Esophagus squamous epithelium (tissue), 5 donors: ENCODE measurements at regions not wholly inside any gene's neighbourhood (a gene's known extent, or its start where the extent isn't known, plus 50 kb on each side); places are given as distances from the start of the nearest gene placed in this dataset.

Experiments used
- DNase-seq: peaks from one replicate; lab custom pipeline; 2025; lab: John Stamatoyannopoulos, UW
- H3K27ac ChIP-seq, 4 donors: fragments of 200-600 bp; sonication (generic); one replicate each; pipeline ENCODE4 v1.5.1; 2016 to 2019; ENCODE audit warnings: mild to moderate bottlenecking in 1 of 4
- H3K27me3 ChIP-seq, 4 donors: fragments of 200-600 bp; sonication (generic); 1 replicate in 3 of 4; 2 replicates in 1 of 4; pipeline versions ENCODE4 v1.5.1 to v1.6.0; 2017 to 2021; ENCODE audit warnings: antibody characterized with exemption in 1 of 4
- H3K36me3 ChIP-seq, 3 donors: fragments of 200-600 bp; sonication (generic); one replicate each; pipeline ENCODE4 v1.5.1; 2016 to 2019
- H3K4me1 ChIP-seq, 3 donors: fragments of 200-600 bp; sonication (generic); one replicate each; pipeline ENCODE4 v1.5.1; 2017 to 2019
- H3K4me3 ChIP-seq, 4 donors: fragments of 200-600 bp; sonication (generic); 1 replicate in 3 of 4; 2 replicates in 1 of 4; pipeline ENCODE4 v1.5.1; 2016 to 2019; ENCODE audit warnings: mild to moderate bottlenecking in 2 of 4, moderate library complexity in 1 of 4
- H3K9me3 ChIP-seq, 3 donors: fragments of 200-600 bp; sonication (generic); one replicate each; pipeline ENCODE4 v1.5.1; 2016 to 2019
- CTCF ChIP-seq, 6 experiments: fragments of 450-650 bp in 4 of 6; fragments of 200-600 bp in 2 of 6; sonication (generic) in 2 of 6; IDR thresholded peaks; one replicate each; pipeline ENCODE4 v1.5.1; 2016 to 2019; ENCODE audit warnings: antibody characterized with exemption in 6 of 6, mild to moderate bottlenecking in 4 of 6, moderate library complexity in 4 of 6
- POLR2A ChIP-seq, 4 donors: fragments of 450-650 bp; IDR thresholded peaks; one replicate each; pipeline ENCODE4 v1.6.1; 2017; ENCODE audit warnings: antibody characterized with exemption in 4 of 4, mild to moderate bottlenecking in 4 of 4, moderate library complexity in 3 of 4
- WGBS, 2 donors: methylation state at CpG; one replicate each; pipeline ENCODE4 v1.1.5; 2018; 5-methylcytosine and 5-hydroxymethylcytosine counted together
- intact Hi-C: fragments of 100-400 bp; cut with DNase I; formaldehyde crosslinking; loops from one replicate; pipeline ENCODE4 v1.15.0; 2022
- donor health status: DM: yes; HTN: yes; CAD: no.

GRCh38 chr2:126431136-126431535, 224.8 kb upstream of the GYPC start:
- no peaks in the 10 kb centered on the region for H3K4me1 ChIP-seq
- WGBS, 2 donors: 38 to 74% methylated on average over 2 to 4 of the region's 4 CpGs
- no peaks in the 10 kb centered on the region for H3K9me3 ChIP-seq
- DNase-seq: no peak
- no peak overlapping the region for H3K4me3 ChIP-seq
- H3K36me3 ChIP-seq: no peaks in the 10 kb centered on the region
- no peak overlapping the region for H3K27ac ChIP-seq
- H3K27me3 ChIP-seq: no peaks in the 10 kb centered on the region
- intact Hi-C loops: no loop called here
- TF ChIP-seq CTCF (IDR thresholded peaks at IDR 0.05): no peak
- no peak for TF ChIP-seq POLR2A (IDR thresholded peaks at IDR 0.05)

GRCh38 chr2:126436411-126436810, 219.5 kb upstream of the GYPC start:
- WGBS, 2 donors: 67 to 79% methylated on average over 1 of the region's 1 CpG
- H3K36me3 ChIP-seq: no peaks in the 10 kb centered on the region
- intact Hi-C loops: no loop called here
- no peaks in the 10 kb centered on the region for H3K4me1 ChIP-seq
- no peak overlapping the region for H3K4me3 ChIP-seq
- TF ChIP-seq POLR2A (IDR thresholded peaks at IDR 0.05): no peak
- TF ChIP-seq CTCF (IDR thresholded peaks at IDR 0.05): no peak
- H3K27ac ChIP-seq: no peak overlapping the region
- H3K27me3 ChIP-seq: no peaks in the 10 kb centered on the region
- H3K9me3 ChIP-seq: no peaks in the 10 kb centered on the region
- no peak for DNase-seq

GRCh38 chr2:126437016-126437415, 218.9 kb upstream of the GYPC start:
- no peaks in the 10 kb centered on the region for H3K4me1 ChIP-seq
- no peaks in the 10 kb centered on the region for H3K27me3 ChIP-seq
- H3K36me3 ChIP-seq: no peaks in the 10 kb centered on the region
- H3K4me3 ChIP-seq: no peak overlapping the region
- no peak overlapping the region for H3K27ac ChIP-seq
- WGBS, 2 donors: 67 to 78% methylated on average over 3 to 6 of the region's 6 CpGs
- intact Hi-C loops: no loop called here
- DNase-seq: no peak
- TF ChIP-seq CTCF (IDR thresholded peaks at IDR 0.05): no peak
- no peak for TF ChIP-seq POLR2A (IDR thresholded peaks at IDR 0.05)
- H3K9me3 ChIP-seq: no peaks in the 10 kb centered on the region

- Histone ChIP-seq H3K36me3 (no peaks in the 10 kb centered on the region), H3K4me1 (no peaks in the 10 kb centered on the region), H3K9me3 (no peaks in the 10 kb centered on the region), H3K4me3 (no peak overlapping the region), H3K27me3 (no peaks in the 10 kb centered on the region), H3K27ac (no peak overlapping the region)
- DNase-seq: no peak
- TF ChIP-seq POLR2A (IDR thresholded peaks at IDR 0.05) (no peak), CTCF (IDR thresholded peaks at IDR 0.05) (no peak)
- intact Hi-C loops: no loop called here
- 21 to 40% methylated on average over 1 of the region's 1 CpG for WGBS, 2 donors
Measured at GRCh38 chr2:126444512-126444911, 211.4 kb upstream of the GYPC start.

DNA sequence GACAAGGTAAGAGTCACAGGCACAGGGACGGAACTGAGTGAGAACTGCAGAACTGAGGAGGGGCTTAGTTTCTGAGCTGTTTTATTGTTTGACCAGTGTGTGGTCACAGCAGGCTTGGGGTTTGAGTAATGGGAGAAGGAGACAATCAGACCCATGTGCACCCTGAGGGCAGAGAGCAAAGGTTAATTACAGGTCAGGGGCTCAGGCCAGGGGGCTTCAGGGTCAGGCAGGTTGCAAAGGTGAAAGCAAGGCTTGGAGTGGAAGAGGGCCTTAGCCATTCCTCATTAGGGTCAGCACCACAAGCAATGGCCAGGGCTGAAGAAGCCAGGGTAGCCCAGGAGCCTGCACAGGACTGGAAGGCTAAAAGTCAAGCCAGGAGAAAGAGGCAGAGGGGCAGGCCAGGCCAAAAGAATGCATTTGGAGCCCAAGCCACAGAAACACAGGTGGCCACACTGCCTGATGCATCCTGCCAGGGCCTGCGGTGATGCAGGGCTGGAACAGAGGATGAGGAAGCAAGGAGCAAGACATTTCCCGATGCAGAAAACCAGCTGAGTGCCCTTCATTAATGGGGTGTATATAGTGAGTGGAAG, 209.8 kb upstream of the GYPC start:
- no peak for DNase-seq
- no peak overlapping the region for H3K4me3 ChIP-seq

More for the DNA sequence above, 209.8 kb upstream of the GYPC start:
- Histone ChIP-seq H3K4me1 (no peaks in the 10 kb centered on the region), H3K9me3 (no peaks in the 10 kb centered on the region), H3K27ac (no peak overlapping the region), H3K36me3 (no peaks in the 10 kb centered on the region), H3K27me3 (no peaks in the 10 kb centered on the region)
- WGBS, 2 donors: 86 to 87% methylated on average over 3 of the region's 3 CpGs
- intact Hi-C loops: no loop called here
- no peak for TF ChIP-seq CTCF (IDR thresholded peaks at IDR 0.05)
- TF ChIP-seq POLR2A (IDR thresholded peaks at IDR 0.05): no peak
